Endothelial cell (in vitro differentiated cells): ENCODE measurements at regions not wholly inside any gene's neighbourhood (a gene's known extent, or its start where the extent isn't known, plus 50 kb on each side); places are given as distances from the start of the nearest gene placed in this dataset.

Experiments used
- DNase-seq: peaks from one replicate; pipeline ENCODE4 v3.0.0; 2021; ENCODE audit warnings: low spot score
- H3K27ac Mint-ChIP-seq: one replicate; pipeline ENCODE4 v1.8.0; 2021; ENCODE audit warnings: mixed read lengths, inconsistent platforms; ENCODE audit not compliant: unreplicated experiment
- H3K27me3 Mint-ChIP-seq: one replicate; pipeline ENCODE4 v1.8.0; 2021; ENCODE audit warnings: mild to moderate bottlenecking, moderate library complexity, mixed read lengths, inconsistent platforms; ENCODE audit not compliant: unreplicated experiment
- H3K36me3 Mint-ChIP-seq: one replicate; pipeline ENCODE4 v1.8.0; 2021; ENCODE audit warnings: mild to moderate bottlenecking, low read depth, mixed read lengths, inconsistent platforms; ENCODE audit not compliant: unreplicated experiment
- H3K4me1 Mint-ChIP-seq: one replicate; pipeline ENCODE4 v1.8.0; 2021; ENCODE audit warnings: mild to moderate bottlenecking, mixed read lengths, inconsistent platforms; ENCODE audit not compliant: unreplicated experiment
- H3K4me3 Mint-ChIP-seq: one replicate; pipeline ENCODE4 v1.8.0; 2021; ENCODE audit warnings: mild to moderate bottlenecking, mixed read lengths, inconsistent platforms; ENCODE audit not compliant: unreplicated experiment
- H3K9me3 Mint-ChIP-seq: one replicate; pipeline ENCODE4 v1.8.0; 2021; ENCODE audit warnings: mixed read lengths, inconsistent platforms; ENCODE audit not compliant: unreplicated experiment
- TF ChIP-seq, protein P1 (sequence below): fragments of 200-600 bp; sonication (generic); IDR thresholded peaks from one replicate; pipeline ENCODE4 v1.5.0; 2021; ENCODE audit warnings: antibody characterized with exemption; ENCODE audit not compliant: unreplicated experiment

- no peaks in the 10 kb centered on the region for H3K9me3 Mint-ChIP-seq
- peaks cover 3% of the 10 kb centered on the region for H3K27me3 Mint-ChIP-seq
- peak overlapping the region; percentile 49 for H3K27ac Mint-ChIP-seq
- no peak overlapping the region for H3K4me3 Mint-ChIP-seq
- no peaks in the 10 kb centered on the region for H3K36me3 Mint-ChIP-seq
- DNase-seq, result peak; percentile 25
- peaks cover 31% of the 10 kb centered on the region for H3K4me1 Mint-ChIP-seq
- TF ChIP-seq, protein P1, sequence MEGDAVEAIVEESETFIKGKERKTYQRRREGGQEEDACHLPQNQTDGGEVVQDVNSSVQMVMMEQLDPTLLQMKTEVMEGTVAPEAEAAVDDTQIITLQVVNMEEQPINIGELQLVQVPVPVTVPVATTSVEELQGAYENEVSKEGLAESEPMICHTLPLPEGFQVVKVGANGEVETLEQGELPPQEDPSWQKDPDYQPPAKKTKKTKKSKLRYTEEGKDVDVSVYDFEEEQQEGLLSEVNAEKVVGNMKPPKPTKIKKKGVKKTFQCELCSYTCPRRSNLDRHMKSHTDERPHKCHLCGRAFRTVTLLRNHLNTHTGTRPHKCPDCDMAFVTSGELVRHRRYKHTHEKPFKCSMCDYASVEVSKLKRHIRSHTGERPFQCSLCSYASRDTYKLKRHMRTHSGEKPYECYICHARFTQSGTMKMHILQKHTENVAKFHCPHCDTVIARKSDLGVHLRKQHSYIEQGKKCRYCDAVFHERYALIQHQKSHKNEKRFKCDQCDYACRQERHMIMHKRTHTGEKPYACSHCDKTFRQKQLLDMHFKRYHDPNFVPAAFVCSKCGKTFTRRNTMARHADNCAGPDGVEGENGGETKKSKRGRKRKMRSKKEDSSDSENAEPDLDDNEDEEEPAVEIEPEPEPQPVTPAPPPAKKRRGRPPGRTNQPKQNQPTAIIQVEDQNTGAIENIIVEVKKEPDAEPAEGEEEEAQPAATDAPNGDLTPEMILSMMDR, result no peak
These were observed 60.6 kb upstream of the ZFR start for GRCh38 chr5:32504989-32505596.

DNA sequence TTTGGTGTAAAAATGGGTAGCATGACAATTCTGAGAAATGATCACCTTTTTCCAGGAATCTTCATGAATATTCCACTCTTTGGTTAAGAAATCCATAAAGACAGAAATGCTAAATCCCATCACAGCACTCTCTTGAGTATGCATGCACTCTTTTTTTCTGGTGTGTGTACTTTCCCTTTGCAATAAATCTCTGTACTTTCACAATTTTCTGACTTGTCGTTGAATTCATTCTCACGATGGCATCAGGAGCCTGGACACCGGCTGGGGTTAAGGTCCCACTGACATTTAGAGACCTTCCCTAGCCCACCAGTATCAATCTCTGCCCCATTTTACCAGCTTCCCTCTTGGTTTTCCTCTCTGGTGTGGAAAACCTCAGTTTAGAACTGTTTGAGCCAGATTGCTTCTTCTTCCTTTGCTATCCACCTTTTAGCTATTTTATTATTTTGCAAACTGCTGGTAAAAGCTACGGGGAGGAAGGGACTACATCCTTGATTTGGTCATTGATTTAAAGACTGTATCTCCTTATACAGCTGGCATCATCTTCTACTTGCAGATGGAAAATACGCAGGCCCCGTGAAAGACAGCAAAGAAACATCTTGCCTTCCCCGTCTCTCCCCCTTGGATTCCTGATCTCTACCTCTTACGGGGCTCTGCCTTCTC lies 59.9 kb upstream of the ZFR start:
- H3K27me3 Mint-ChIP-seq, result peaks cover 3% of the 10 kb centered on the region
- H3K4me3 Mint-ChIP-seq, result no peak overlapping the region
- TF ChIP-seq, protein P1, result no peak
- no peaks in the 10 kb centered on the region for H3K9me3 Mint-ChIP-seq
- H3K36me3 Mint-ChIP-seq, result no peaks in the 10 kb centered on the region
- peak overlapping the region; percentile 50 for H3K27ac Mint-ChIP-seq
- no peak for DNase-seq
- peaks cover 37% of the 10 kb centered on the region for H3K4me1 Mint-ChIP-seq

- DNase-seq, result no peak
- H3K36me3 Mint-ChIP-seq, result no peaks in the 10 kb centered on the region
- TF ChIP-seq, protein P1, result no peak
- peaks cover 3% of the 10 kb centered on the region for H3K27me3 Mint-ChIP-seq
- H3K9me3 Mint-ChIP-seq, result no peaks in the 10 kb centered on the region
- no peak overlapping the region for H3K4me3 Mint-ChIP-seq
- H3K27ac Mint-ChIP-seq, result no peak overlapping the region
- H3K4me1 Mint-ChIP-seq, result peaks cover 46% of the 10 kb centered on the region
These were observed 58.7 kb upstream of the ZFR start for GRCh38 chr5:32503261-32503660.

GRCh38 chr5:32501071-32502002 lies 56.8 kb upstream of the ZFR start:
- no peak for DNase-seq
- H3K36me3 Mint-ChIP-seq, result no peaks in the 10 kb centered on the region
- peaks cover 3% of the 10 kb centered on the region for H3K27me3 Mint-ChIP-seq
- TF ChIP-seq, protein P1, result no peak
- no peak overlapping the region for H3K27ac Mint-ChIP-seq
- H3K4me3 Mint-ChIP-seq, result no peak overlapping the region
- H3K4me1 Mint-ChIP-seq, result peaks cover 43% of the 10 kb centered on the region
- no peaks in the 10 kb centered on the region for H3K9me3 Mint-ChIP-seq
